Psoas muscle (tissue), 7 donors: ENCODE measurements at regions not wholly inside any gene's neighbourhood (a gene's known extent, or its start where the extent isn't known, plus 50 kb on each side); places are given as distances from the start of the nearest gene placed in this dataset.

Source experiments
- ATAC-seq, 4 donors: fragments of 200-7000 bp; cut with Tn5 transposase; one replicate each; pipeline ENCODE4 v1.9.1; 2020; ENCODE audit warnings: moderate library complexity in 3 of 4, mild to moderate bottlenecking in 2 of 4
- DNase-seq, 2 donors: peaks; one replicate each; pipeline ENCODE4 v3.0.0-alpha.2; 2020
- H3K27ac ChIP-seq: fragments of 200-600 bp; one replicate; pipeline ENCODE4 v1.8.0; 2022
- H3K27me3 ChIP-seq, 3 donors: fragments of 200-600 bp in 1 of 3; one replicate each; pipeline versions ENCODE4 v1.6.1 to v1.8.0; 2013 to 2022; ENCODE audit warnings: low read length in 2 of 3, mild to moderate bottlenecking in 2 of 3, moderate library complexity in 1 of 3; ENCODE audit not compliant: insufficient read depth in 3 of 3
- H3K36me3 ChIP-seq, 2 donors: fragments of 200-600 bp in 1 of 2; one replicate each; pipeline versions ENCODE4 v1.6.1 to v1.8.0; 2013 to 2022; ENCODE audit warnings: low read depth in 1 of 2, mild to moderate bottlenecking in 1 of 2, moderate library complexity in 1 of 2; ENCODE audit not compliant: insufficient read depth in 1 of 2
- H3K4me1 ChIP-seq: fragments of 200-600 bp; one replicate; pipeline ENCODE4 v1.8.0; 2022
- H3K4me3 ChIP-seq: fragments of 200-600 bp; one replicate; pipeline ENCODE4 v1.8.0; 2022; ENCODE audit warnings: mild to moderate bottlenecking
- H3K9me3 ChIP-seq: fragments of 200-600 bp; one replicate; pipeline ENCODE4 v1.8.0; 2022
- CTCF ChIP-seq: fragments of 200-600 bp; IDR thresholded peaks from one replicate; pipeline ENCODE4 v1.8.0; 2022; ENCODE audit warnings: antibody characterized with exemption
- WGBS, 3 donors: extraction: QIAGEN DNeasy Blood & Tissue Kit; methylation state at CpG; one replicate each; pipeline versions ENCODE4 v1.1.6 to v1.1.7; 2013; 5-methylcytosine and 5-hydroxymethylcytosine counted together
- intact Hi-C, 2 donors: fragments of 100-400 bp; cut with DNase I; formaldehyde crosslinking; loops; one replicate each; pipeline versions ENCODE4 v1.11.0 to v1.14.2; 2022
- donor health status: healthy with polysubstance abuse.
- donor health status: DM: no; HTN: no; CAD: no; lungs with moderate emphysema.
- donor health status: Bipolar disorder and iron deficiency.
- donor health status: healthy.
- donor health status: DM: yes; HTN: yes; CAD: no.
- donor health status: DM: no; HTN: no; CAD: no.
- donor health status: DM: yes; HTN: yes; CAD: no.

DNA sequence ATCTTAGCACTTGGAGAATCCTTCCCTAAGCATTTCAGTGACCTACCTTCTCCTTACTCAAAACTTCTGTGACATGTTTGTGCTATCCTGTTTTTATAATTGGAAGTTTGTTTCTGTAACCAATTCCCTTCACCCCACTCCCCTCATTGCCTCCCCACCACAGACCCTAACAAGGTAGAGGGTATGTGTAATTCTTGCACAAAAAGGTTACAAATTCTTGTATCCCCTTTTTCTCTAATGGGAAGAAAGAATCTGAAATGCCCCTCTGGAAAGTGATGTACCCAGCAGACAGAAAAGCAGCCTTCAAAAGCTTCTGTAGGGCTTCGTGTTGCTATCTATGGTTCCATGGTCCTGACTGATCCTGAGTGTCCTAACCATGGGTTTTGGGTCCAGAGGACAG lies 111.7 kb upstream of the TMEM170B start:
- H3K9me3 ChIP-seq: no peaks in the 10 kb centered on the region
- 64 to 86% (median 79%) methylated on average over 1 of the region's 1 CpG for WGBS, 3 donors
- TF ChIP-seq CTCF: no peak
- peaks cover 0 to 3% (median 1%) of the 10 kb centered on the region in 3 donors for H3K27me3 ChIP-seq
- no peak overlapping the region for H3K27ac ChIP-seq
- H3K36me3 ChIP-seq: no peaks in the 10 kb centered on the region
- ATAC-seq (no peak), DNase-seq (no peak)
- H3K4me3 ChIP-seq: no peak overlapping the region
- intact Hi-C loops: no loop called here
- H3K4me1 ChIP-seq: peaks cover 7% of the 10 kb centered on the region

DNA sequence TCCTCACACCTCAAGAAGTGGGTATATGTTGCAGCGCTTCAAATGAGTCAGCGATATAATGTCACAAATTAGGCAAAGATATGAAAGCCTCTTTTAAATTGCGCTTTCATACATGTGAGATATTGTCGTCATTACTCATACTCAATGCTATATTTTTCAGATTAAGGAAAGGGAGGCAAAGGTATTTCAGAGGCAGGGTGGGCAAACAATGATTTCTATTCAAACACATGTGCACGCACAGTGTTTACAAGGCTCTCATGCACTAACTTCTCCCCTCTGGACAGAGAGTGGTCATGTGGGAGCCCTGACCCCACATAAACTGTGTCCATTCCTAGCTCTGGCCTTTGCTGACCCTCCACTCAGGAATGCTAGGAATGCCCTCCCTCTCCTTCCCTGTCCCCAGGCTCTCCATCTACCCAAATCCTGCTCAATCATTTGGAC lies 112.1 kb upstream of the TMEM170B start:
- H3K27ac ChIP-seq: no peak overlapping the region
- intact Hi-C loops: no loop called here
- H3K4me3 ChIP-seq: no peak overlapping the region
- ATAC-seq: no peak
- H3K4me1 ChIP-seq: peaks cover 7% of the 10 kb centered on the region
- DNase-seq: no peak
- no peaks in the 10 kb centered on the region for H3K9me3 ChIP-seq
- H3K36me3 ChIP-seq: no peaks in the 10 kb centered on the region
- peaks cover 0 to 3% (median 1%) of the 10 kb centered on the region in 3 donors for H3K27me3 ChIP-seq
- TF ChIP-seq CTCF: no peak
- WGBS, 3 donors: 92 to 94% (median 94%) methylated on average over 5 of the region's 5 CpGs

- ATAC-seq (no peak), DNase-seq (no peak)
- WGBS, 3 donors: 63 to 67% (median 65%) methylated on average over 4 of the region's 4 CpGs
- Histone ChIP-seq H3K36me3 (no peaks in the 10 kb centered on the region), H3K27me3 (peaks cover 0 to 3% (median 1%) of the 10 kb centered on the region in 3 donors), H3K9me3 (no peaks in the 10 kb centered on the region), H3K4me3 (no peak overlapping the region), H3K4me1 (peaks cover 7% of the 10 kb centered on the region), H3K27ac (no peak overlapping the region)
- intact Hi-C loops: no loop called here
- no peak for TF ChIP-seq CTCF
These were observed 113.0 kb upstream of the TMEM170B start for GRCh38 chr6:11424395-11425034.

DNA sequence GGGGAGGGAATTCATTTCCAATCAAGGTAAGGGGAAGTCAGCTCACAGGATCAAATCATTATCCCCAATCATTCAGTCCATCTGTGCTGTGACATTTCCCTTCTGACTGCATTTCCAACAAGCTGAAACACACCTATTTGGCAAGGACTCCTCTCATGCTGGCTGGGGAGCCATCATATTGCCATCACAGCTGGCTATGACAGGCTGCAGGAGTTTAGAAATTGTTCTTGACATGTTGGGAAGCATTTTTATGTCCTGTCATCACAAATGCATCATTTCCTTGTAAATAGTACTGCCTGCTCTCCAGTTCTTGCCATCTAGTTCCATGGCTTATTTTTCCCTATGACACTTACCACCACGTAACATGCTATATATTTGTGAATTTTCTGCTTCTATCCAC lies 113.9 kb upstream of the TMEM170B start:
- H3K4me1 ChIP-seq: peaks cover 7% of the 10 kb centered on the region
- DNase-seq: no peak
- H3K27ac ChIP-seq: peak overlapping the region; percentile 44
- H3K27me3 ChIP-seq: peaks cover 0 to 3% (median 1%) of the 10 kb centered on the region in 3 donors
- peak in 3 of 4 donors; percentile 28 to 62 (median 45) for ATAC-seq
- H3K4me3 ChIP-seq: no peak overlapping the region
- intact Hi-C loops: no loop called here
- H3K9me3 ChIP-seq: no peaks in the 10 kb centered on the region
- H3K36me3 ChIP-seq: no peaks in the 10 kb centered on the region
- 76 to 86% (median 83%) methylated on average over 1 of the region's 1 CpG for WGBS, 3 donors
- no peak for TF ChIP-seq CTCF

DNA sequence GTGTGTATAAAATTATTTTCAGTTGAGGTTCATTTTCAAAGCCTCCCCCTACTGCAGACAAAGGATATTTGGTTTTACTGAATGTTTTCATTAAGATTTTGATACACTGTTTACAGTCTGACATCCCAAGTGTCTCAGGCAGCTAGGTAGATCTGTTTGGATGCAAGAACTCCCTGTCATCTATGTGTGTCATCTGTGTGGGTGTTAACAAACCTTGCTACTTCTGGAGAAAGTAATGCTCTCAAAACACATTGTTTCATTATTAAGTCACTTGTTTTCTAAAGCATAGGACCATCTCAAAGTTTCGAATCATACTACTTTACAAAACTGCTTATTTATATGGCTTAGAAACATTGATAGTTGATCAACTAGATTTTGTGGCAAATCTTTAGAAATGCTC lies 114.5 kb upstream of the TMEM170B start:
- 69 to 72% (median 70%) methylated on average over 1 of the region's 1 CpG for WGBS, 3 donors
- Histone ChIP-seq H3K9me3 (no peaks in the 10 kb centered on the region), H3K4me3 (no peak overlapping the region), H3K36me3 (no peaks in the 10 kb centered on the region), H3K27ac (no peak overlapping the region), H3K4me1 (peaks cover 7% of the 10 kb centered on the region), H3K27me3 (peaks cover 0 to 3% (median 0%) of the 10 kb centered on the region in 3 donors)
- intact Hi-C loops: no loop called here
- TF ChIP-seq CTCF: no peak
- DNase-seq (no peak), ATAC-seq (no peak)
